Ascending aorta (tissue), 2 donors: ENCODE measurements at regions not wholly inside any gene's neighbourhood (a gene's known extent, or its start where the extent isn't known, plus 50 kb on each side); places are given as distances from the start of the nearest gene placed in this dataset.

Source experiments
- DNase-seq, 2 donors: peaks; one replicate each; pipeline ENCODE4 v3.0.0-alpha.2; 2019; ENCODE audit warnings: low spot score in 2 of 2
- H3K27ac ChIP-seq, 2 donors: fragments of 200-600 bp; sonication (generic); one replicate each; pipeline ENCODE4 v1.5.1; 2016 to 2017; ENCODE audit warnings: mild to moderate bottlenecking in 1 of 2
- H3K27me3 ChIP-seq: fragments of 200-600 bp; sonication (generic); one replicate; pipeline ENCODE4 v1.5.1; 2017
- H3K36me3 ChIP-seq, 2 donors: fragments of 200-600 bp; sonication (generic); one replicate each; pipeline ENCODE4 v1.5.1; 2016
- H3K4me1 ChIP-seq, 2 donors: fragments of 200-600 bp; sonication (generic); one replicate each; pipeline ENCODE4 v1.5.1; 2016 to 2017; ENCODE audit warnings: mild to moderate bottlenecking in 1 of 2
- H3K4me3 ChIP-seq, 2 donors: fragments of 200-600 bp; sonication (generic); one replicate each; pipeline ENCODE4 v1.5.1; 2016 to 2017; ENCODE audit warnings: mild to moderate bottlenecking in 1 of 2
- H3K9me3 ChIP-seq, 2 donors: fragments of 200-600 bp; sonication (generic); one replicate each; pipeline ENCODE4 v1.5.1; 2016
- intact Hi-C: fragments of 100-400 bp; cut with DNase I; formaldehyde crosslinking; loops from one replicate; pipeline ENCODE4 v1.15.1; 2023
- TF ChIP-seq, protein P1 (sequence below), 3 experiments: fragments of 200-600 bp in 2 of 3; fragments of 450-650 bp in 1 of 3; sonication (generic) in 2 of 3; IDR thresholded peaks; one replicate each; pipeline ENCODE4 v1.5.1; 2016 to 2019; ENCODE audit warnings: antibody characterized with exemption in 3 of 3, mild to moderate bottlenecking in 1 of 3, moderate library complexity in 1 of 3

DNA sequence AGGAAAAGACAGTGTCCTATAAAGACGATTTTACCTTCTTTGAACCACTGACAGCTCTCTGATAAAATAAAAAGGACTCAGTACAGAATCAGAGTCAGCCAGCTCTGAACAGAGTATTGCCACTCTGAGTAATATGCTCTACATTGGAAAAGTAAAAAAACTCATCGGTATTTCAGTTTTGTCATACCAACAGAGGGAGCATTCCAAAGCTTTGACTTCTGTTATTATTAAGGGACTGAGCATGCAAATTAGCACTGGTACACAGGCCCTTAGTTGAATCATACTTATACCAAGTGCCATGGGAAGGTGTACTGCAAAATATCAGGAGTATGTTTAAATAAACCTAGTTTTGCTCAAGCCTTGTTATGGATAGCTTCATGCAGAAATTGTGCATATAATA is 509.0 kb upstream of the KIF2B start:
- intact Hi-C loops: no loop called here
- Histone ChIP-seq H3K4me3 (no peak overlapping the region), H3K36me3 (no peaks in the 10 kb centered on the region), H3K27ac (no peak overlapping the region), H3K4me1 (no peaks in the 10 kb centered on the region), H3K27me3 (no peaks in the 10 kb centered on the region), H3K9me3 (peaks cover 0 to 2% of the 10 kb centered on the region in 2 donors)
- TF ChIP-seq, protein P1, sequence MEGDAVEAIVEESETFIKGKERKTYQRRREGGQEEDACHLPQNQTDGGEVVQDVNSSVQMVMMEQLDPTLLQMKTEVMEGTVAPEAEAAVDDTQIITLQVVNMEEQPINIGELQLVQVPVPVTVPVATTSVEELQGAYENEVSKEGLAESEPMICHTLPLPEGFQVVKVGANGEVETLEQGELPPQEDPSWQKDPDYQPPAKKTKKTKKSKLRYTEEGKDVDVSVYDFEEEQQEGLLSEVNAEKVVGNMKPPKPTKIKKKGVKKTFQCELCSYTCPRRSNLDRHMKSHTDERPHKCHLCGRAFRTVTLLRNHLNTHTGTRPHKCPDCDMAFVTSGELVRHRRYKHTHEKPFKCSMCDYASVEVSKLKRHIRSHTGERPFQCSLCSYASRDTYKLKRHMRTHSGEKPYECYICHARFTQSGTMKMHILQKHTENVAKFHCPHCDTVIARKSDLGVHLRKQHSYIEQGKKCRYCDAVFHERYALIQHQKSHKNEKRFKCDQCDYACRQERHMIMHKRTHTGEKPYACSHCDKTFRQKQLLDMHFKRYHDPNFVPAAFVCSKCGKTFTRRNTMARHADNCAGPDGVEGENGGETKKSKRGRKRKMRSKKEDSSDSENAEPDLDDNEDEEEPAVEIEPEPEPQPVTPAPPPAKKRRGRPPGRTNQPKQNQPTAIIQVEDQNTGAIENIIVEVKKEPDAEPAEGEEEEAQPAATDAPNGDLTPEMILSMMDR (IDR thresholded peaks at IDR 0.05): no peak
- DNase-seq: no peak

DNA sequence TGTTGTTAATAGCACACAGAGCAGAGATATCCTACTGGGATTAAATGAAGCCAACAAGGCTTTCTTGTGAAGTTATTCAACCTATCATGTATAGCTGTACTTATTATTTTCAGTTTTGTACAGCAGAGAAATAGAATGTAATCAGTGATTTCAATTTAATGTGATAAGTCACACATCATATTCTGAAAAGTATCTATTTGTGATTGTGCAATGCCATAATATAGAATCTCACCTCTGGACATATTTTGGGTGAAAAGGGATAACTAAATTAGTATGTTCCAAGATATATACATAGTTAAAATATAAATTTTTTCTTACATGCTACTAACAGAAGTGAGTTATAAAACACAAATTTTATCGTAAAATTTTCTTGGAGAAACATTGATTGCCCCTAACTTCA is 544.3 kb upstream of the KIF2B start:
- Histone ChIP-seq H3K4me1 (no peaks in the 10 kb centered on the region), H3K27me3 (no peaks in the 10 kb centered on the region), H3K27ac (no peak overlapping the region), H3K9me3 (no peaks in the 10 kb centered on the region), H3K4me3 (no peak overlapping the region), H3K36me3 (no peaks in the 10 kb centered on the region)
- DNase-seq: no peak
- TF ChIP-seq, protein P1 (IDR thresholded peaks at IDR 0.05): no peak
- intact Hi-C loops: no loop called here

DNA sequence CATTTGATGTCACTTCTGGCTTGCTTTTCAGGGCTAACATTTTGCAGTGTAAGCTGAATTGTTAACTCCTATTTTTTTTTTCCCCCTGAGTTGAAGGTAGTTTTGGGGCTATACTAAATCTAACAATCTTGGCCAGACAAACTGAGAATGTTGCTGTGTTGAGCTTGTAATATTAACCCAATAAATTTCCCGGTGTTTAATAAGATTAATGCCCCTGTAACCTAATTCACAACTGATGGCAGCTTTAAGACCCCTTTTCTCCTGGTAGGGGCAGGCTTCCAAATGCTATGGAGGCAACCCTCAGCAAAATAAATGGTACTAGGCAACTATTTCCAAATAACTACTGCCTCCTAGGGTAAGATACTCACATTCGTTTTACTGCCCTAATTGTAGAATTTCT is 549.6 kb upstream of the KIF2B start:
- no peaks in the 10 kb centered on the region for H3K9me3 ChIP-seq
- no peaks in the 10 kb centered on the region for H3K27me3 ChIP-seq
- H3K4me1 ChIP-seq: no peaks in the 10 kb centered on the region
- TF ChIP-seq, protein P1 (IDR thresholded peaks at IDR 0.05): no peak
- intact Hi-C loops: no loop called here
- DNase-seq: no peak
- no peak overlapping the region for H3K4me3 ChIP-seq
- no peaks in the 10 kb centered on the region for H3K36me3 ChIP-seq
- H3K27ac ChIP-seq: no peak overlapping the region

DNA sequence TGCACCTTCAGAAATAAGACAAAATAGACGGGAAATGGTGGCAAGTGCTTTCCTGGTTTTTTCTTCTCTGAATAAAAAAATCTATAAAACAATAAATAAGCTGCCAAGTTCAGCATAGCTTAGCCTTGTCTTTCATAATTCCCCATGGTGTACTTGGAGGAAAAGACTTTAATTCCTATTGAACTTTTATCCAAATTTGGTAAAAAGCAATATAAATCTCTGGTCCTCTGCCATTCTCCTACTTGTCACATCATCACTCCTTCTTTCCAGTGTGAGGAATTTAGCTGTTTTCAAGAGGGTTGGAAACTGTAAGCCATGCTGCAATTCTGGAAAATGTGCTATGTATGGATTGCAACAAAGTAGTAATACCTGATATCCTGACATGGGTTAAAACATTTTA is 551.8 kb upstream of the KIF2B start:
- intact Hi-C loops: no loop called here
- TF ChIP-seq, protein P1 (IDR thresholded peaks at IDR 0.05): no peak
- H3K27me3 ChIP-seq: no peaks in the 10 kb centered on the region
- H3K36me3 ChIP-seq: no peaks in the 10 kb centered on the region
- H3K27ac ChIP-seq: no peak overlapping the region
- no peaks in the 10 kb centered on the region for H3K9me3 ChIP-seq
- H3K4me1 ChIP-seq: no peaks in the 10 kb centered on the region
- H3K4me3 ChIP-seq: no peak overlapping the region
- DNase-seq: no peak

DNA sequence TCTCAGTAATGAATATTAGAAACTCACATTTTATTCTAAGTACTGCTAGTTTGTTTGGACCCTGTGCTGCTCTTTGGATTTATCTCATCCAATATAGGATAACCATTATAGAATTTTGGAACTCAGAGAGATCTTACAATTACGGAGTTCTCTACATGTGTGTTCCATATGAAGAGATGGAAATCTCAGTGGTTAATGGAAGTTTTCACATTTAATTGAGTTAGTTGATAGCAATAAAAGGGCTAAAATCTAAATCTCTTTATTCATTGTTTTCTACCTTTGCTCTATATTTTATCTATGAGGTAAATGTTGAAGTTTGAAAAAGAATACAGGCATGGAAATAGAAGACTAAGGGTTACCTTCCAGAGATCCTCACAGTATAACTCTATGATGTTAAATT is 558.0 kb upstream of the KIF2B start:
- Histone ChIP-seq H3K9me3 (no peaks in the 10 kb centered on the region), H3K4me3 (no peak overlapping the region), H3K27ac (no peak overlapping the region), H3K36me3 (no peaks in the 10 kb centered on the region), H3K27me3 (no peaks in the 10 kb centered on the region), H3K4me1 (no peaks in the 10 kb centered on the region)
- TF ChIP-seq, protein P1 (IDR thresholded peaks at IDR 0.05): no peak
- intact Hi-C loops: no loop called here
- DNase-seq: no peak

DNA sequence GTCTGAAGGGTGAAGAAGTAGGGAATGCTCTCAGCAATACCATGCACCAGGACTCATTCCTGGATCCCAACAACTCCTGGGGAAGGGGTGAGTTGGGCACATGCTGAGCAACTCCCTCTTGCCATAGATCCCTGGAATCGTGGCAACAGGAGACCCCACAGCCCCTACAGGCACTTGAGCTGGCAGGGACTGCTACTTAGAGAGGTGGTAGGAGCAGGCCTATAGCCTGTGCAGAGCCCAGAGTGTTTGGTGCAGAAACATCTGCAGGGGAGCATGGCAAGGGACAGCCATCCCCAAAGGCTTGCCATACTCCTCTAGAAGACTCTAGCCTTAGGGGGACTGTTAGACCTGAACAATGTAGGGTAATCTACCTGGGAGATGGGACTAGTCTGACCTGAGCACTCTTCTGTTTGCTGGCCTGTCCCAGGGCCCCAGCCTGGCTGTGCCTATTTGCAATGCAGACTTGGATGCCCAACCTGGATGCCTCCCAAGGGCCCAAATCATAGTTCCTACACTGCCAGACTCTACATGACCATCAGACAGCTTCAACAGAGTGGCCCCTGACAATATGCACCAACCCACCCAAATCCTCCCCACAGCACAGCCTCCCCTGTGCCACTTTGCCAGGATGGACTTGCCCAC is 568.6 kb upstream of the KIF2B start:
- H3K9me3 ChIP-seq: peaks cover 0 to 5% of the 10 kb centered on the region in 2 donors
- no peaks in the 10 kb centered on the region for H3K36me3 ChIP-seq
- intact Hi-C loops: no loop called here
- no peaks in the 10 kb centered on the region for H3K27me3 ChIP-seq
- no peak for DNase-seq
- TF ChIP-seq, protein P1 (IDR thresholded peaks at IDR 0.05): no peak
- H3K4me1 ChIP-seq: no peaks in the 10 kb centered on the region
- no peak overlapping the region for H3K27ac ChIP-seq
- no peak overlapping the region for H3K4me3 ChIP-seq
